ENCODE measurements at regions not wholly inside any gene's neighbourhood (a gene's known extent, or its start where the extent isn't known, plus 50 kb on each side); places are given as distances from the start of the nearest gene placed in this dataset.

- TF ChIP-seq CTCF (IDR thresholded peaks at IDR 0.05 in 2 of 3, conservative IDR thresholded peaks at IDR 0.05 in 1 of 3; ENCODE audit: borderline replicate concordance in 1 of 3, insufficient read depth in 1 of 3, low read depth in 2 of 3, low read length in 2 of 3) = no peak
- no peak for TF ChIP-seq ZNF274 (IDR thresholded peaks at IDR 0.05; ENCODE audit: low read depth, low read length)
- no peak for TF ChIP-seq POLR2A (IDR thresholded peaks at IDR 0.05; ENCODE audit: borderline replicate concordance, extremely low read depth, insufficient read depth, insufficient read length)
- no peak for TF ChIP-seq CBX3 (IDR thresholded peaks at IDR 0.05; ENCODE audit: low read depth)
- TF ChIP-seq RAD21 (IDR thresholded peaks at IDR 0.05; ENCODE audit: low read depth) = no peak
- no peak for TF ChIP-seq ZBTB33 (IDR thresholded peaks at IDR 0.05; ENCODE audit: extremely low read depth, insufficient replicate concordance, low read length)
- no peak for TF ChIP-seq EZH2phosphoT487 (IDR thresholded peaks at IDR 0.05; ENCODE audit: borderline replicate concordance)
- TF ChIP-seq CEBPB (IDR thresholded peaks at IDR 0.05; ENCODE audit: low read depth) = no peak
- no peak for TF ChIP-seq POLR2AphosphoS5 (IDR thresholded peaks at IDR 0.05; ENCODE audit: low read depth, low read length)
- no peak for TF ChIP-seq MAX (IDR thresholded peaks at IDR 0.05)
Observed at GRCh38 chr6:93992976-93993375, 573.6 kb upstream of the EPHA7 start.

All from HCT116 (cell line).